Ectodermal cell (in vitro differentiated cells): ENCODE measurements at regions not wholly inside any gene's neighbourhood (a gene's known extent, or its start where the extent isn't known, plus 50 kb on each side); places are given as distances from the start of the nearest gene placed in this dataset.

ENCODE experiments used
- H3K27ac ChIP-seq: 2 replicates; pipeline ENCODE4 v1.7.0; 2013; ENCODE audit warnings: mild to moderate bottlenecking, low read depth, low read length; ENCODE audit not compliant: insufficient read depth, poor library complexity, severe bottlenecking
- H3K27me3 ChIP-seq: 2 replicates; pipeline ENCODE4 v1.7.0; 2013; ENCODE audit warnings: mild to moderate bottlenecking, low read length; ENCODE audit not compliant: insufficient read depth, control insufficient read depth, poor library complexity, severe bottlenecking
- H3K36me3 ChIP-seq: one replicate; pipeline ENCODE4 v1.7.0; 2013; ENCODE audit warnings: low read length; ENCODE audit not compliant: control insufficient read depth, insufficient read depth
- H3K4me1 ChIP-seq: one replicate; pipeline ENCODE4 v1.7.0; 2013; ENCODE audit warnings: low read length; ENCODE audit not compliant: control insufficient read depth, insufficient read depth
- H3K4me3 ChIP-seq: 2 replicates; pipeline ENCODE4 v1.7.0; 2013; ENCODE audit warnings: low read depth, low read length, control low read depth; ENCODE audit not compliant: insufficient read depth
- H3K9me3 ChIP-seq: 2 replicates; pipeline ENCODE4 v1.7.0; 2013; ENCODE audit warnings: mild to moderate bottlenecking, low read length, moderate library complexity; ENCODE audit not compliant: control insufficient read depth
- WGBS, 2 experiments: methylation state at CpG; one replicate each; pipeline ENCODE4 v1.1.7; 2013; ENCODE audit warnings: missing lambda C conversion rate in 2 of 2; 5-methylcytosine and 5-hydroxymethylcytosine counted together

DNA sequence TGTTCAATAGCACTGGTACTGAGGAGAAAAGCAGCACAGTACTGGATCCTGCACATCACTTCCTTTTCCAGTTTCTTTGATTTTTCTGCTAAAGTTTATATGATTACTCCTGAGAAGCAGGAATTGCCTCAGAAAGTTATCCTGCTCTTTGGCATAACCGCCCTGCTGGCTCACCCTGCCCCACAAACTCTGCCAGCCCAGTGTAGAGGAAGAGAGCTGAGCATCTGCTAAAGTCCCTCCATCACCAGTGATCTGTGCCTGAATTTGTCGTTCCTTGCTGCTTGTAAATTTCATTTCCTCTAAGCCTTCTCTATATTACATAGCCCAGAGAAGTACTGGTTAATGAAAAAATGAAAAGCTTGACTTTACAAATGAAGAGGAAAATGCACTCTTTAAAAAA is 87.0 kb upstream of the C1orf21 start:
- H3K9me3 ChIP-seq = no peaks in the 10 kb centered on the region
- no peaks in the 10 kb centered on the region for H3K27me3 ChIP-seq
- H3K27ac ChIP-seq = no peak overlapping the region
- H3K36me3 ChIP-seq = no peaks in the 10 kb centered on the region
- peaks cover 13% of the 10 kb centered on the region for H3K4me1 ChIP-seq
- H3K4me3 ChIP-seq = no peak overlapping the region
- 92 to 100% methylated on average over 1 to 2 of the region's 2 CpGs for WGBS, 2 experiments

DNA sequence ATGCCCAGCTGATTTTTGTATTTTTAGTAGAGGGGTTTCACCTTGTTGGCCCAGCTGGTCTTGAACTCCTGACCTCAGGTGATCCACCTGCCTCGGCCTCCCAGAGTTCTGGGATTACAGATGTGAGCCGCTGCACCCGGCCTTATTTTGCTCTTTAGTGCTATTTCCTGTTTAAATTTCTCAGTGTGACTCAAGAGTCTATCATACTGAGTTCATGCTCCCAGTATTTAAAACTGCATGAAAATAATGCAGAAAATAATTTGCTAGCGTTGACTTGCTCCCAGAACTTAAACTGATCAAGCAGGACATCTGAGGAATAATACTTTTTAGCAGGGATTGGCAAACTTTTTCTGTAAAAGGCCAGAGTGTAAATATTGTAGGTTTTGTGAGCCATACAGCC is 86.4 kb upstream of the C1orf21 start:
- 95 to 97% methylated on average over 4 of the region's 4 CpGs for WGBS, 2 experiments
- no peak overlapping the region for H3K4me3 ChIP-seq
- H3K27ac ChIP-seq = no peak overlapping the region
- H3K36me3 ChIP-seq = no peaks in the 10 kb centered on the region
- H3K9me3 ChIP-seq = no peaks in the 10 kb centered on the region
- no peaks in the 10 kb centered on the region for H3K27me3 ChIP-seq
- H3K4me1 ChIP-seq = peaks cover 13% of the 10 kb centered on the region

DNA sequence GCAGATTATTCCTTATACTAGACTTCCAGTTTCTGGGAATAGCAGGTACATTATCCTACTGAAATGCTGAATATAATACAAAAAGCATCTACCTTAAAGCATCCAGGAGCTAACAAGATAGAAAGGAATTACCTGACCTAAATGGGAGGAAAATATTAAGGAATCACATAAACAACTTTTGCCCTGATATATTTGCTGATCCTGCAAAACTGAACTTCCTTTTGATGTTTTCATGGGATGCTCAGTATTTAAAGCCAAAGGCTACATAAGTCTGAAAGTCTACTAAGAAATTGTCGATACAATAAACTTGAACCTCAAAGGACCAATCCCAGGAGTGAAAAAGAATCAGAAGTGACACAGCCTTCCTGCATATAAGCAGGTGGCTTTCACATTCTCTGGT is 85.6 kb upstream of the C1orf21 start:
- H3K36me3 ChIP-seq = no peaks in the 10 kb centered on the region
- no peak overlapping the region for H3K27ac ChIP-seq
- 95% methylated on average over 1 of the region's 1 CpG for WGBS, 2 experiments
- no peaks in the 10 kb centered on the region for H3K27me3 ChIP-seq
- no peaks in the 10 kb centered on the region for H3K9me3 ChIP-seq
- peaks cover 13% of the 10 kb centered on the region for H3K4me1 ChIP-seq
- H3K4me3 ChIP-seq = no peak overlapping the region

DNA sequence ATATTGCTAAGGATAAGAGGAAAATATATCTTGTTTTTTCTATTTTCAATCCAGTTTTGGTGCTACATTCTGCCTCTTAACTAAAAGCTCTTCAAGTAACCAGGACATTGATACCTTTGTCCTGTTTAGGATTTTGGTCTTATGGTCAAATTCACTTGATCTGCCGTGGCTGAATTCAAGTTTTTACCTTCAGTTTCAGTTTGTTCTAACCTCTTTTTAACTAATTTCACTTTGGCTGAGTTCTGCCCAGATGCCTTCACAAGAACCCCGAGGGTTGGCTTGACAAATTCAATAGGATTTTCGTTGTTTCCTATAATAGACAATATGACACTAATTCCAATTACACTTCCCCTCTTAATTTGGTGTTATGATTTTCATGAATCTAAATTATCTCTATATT is 84.5 kb upstream of the C1orf21 start:
- 90 to 97% methylated on average over 3 of the region's 3 CpGs for WGBS, 2 experiments
- Histone ChIP-seq H3K27ac (no peak overlapping the region), H3K27me3 (no peaks in the 10 kb centered on the region), H3K4me1 (peaks cover 13% of the 10 kb centered on the region), H3K4me3 (no peak overlapping the region), H3K9me3 (no peaks in the 10 kb centered on the region), H3K36me3 (no peaks in the 10 kb centered on the region)

DNA sequence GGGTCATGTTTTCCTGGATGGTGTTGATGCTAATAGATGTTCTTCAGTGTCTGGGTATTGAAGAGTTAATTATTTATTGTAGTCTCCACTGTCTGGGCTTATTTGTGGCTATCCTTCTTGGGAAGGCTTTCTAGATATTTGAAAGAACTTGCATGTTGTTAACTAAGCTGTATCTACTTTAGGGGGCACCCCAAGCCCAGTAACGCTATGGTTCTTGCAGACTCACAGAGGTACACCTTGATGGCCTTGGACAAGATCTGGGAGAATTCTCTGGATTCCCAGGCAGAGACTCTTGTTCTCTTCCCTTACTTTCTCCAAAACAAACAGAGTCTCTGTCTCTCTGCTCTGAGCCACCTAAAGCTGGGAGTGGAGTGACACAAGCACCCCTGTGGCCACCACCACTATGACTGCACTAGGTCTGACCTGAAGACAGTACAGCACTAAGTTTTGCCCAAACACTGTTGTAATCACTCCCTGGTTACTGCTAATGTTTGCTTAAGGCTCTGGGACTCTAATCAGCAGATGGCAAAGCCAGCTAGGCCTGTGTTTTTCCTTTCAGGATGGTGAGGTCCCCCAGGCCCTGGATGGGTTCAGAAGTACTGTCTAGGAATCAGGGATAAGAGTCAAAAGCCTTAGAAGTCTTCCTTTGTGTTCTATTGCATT is 76.5 kb upstream of the C1orf21 start:
- Histone ChIP-seq H3K4me1 (no peaks in the 10 kb centered on the region), H3K4me3 (no peak overlapping the region), H3K9me3 (no peaks in the 10 kb centered on the region), H3K27me3 (no peaks in the 10 kb centered on the region), H3K27ac (no peak overlapping the region), H3K36me3 (no peaks in the 10 kb centered on the region)
- 89 to 98% methylated on average over 1 of the region's 1 CpG for WGBS, 2 experiments

DNA sequence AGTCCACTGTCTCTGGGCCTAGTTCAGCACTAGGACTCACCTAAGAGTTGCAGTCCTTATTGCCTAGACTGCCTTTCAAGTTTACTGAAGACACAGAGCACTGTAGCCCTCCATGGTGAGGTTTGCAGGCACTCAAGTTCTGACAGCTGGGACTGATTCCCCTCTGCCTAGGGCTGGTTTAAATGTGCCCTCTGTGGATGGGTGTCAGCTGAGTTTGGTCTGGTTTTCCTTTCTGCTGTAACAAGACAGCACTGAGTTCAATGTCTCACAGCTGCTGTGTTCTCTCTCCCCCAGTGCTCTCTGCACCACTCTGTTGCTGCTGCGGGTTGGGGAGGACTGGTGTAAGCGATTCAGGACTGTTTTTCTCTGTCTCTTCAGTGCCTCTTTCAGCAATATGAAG is 75.2 kb upstream of the C1orf21 start:
- Histone ChIP-seq H3K4me3 (no peak overlapping the region), H3K27me3 (no peaks in the 10 kb centered on the region), H3K4me1 (no peaks in the 10 kb centered on the region), H3K36me3 (no peaks in the 10 kb centered on the region), H3K9me3 (no peaks in the 10 kb centered on the region), H3K27ac (no peak overlapping the region)
- 92 to 97% methylated on average over 2 of the region's 2 CpGs for WGBS, 2 experiments

DNA sequence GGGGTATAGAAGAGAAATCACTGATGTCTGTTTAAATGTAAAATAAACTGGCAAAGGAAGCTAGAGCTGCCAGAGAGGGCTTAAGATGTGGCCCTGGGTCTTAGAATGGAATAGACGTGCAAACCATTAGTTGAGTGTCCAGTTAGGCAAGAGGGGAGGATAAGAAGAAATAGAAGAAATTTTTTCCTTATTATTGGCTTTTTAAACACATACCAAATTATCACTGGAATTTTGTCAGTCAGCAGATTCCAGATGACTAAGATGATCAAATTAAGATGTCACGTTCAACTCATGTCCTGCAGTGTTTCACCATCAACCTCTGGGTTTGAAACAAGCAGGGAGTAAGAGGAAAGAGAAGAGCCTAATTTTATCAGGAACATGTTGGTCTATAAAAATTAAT is 71.6 kb upstream of the C1orf21 start:
- no peak overlapping the region for H3K4me3 ChIP-seq
- 91 to 99% methylated on average over 2 of the region's 2 CpGs for WGBS, 2 experiments
- H3K36me3 ChIP-seq = no peaks in the 10 kb centered on the region
- no peaks in the 10 kb centered on the region for H3K4me1 ChIP-seq
- H3K9me3 ChIP-seq = no peaks in the 10 kb centered on the region
- no peaks in the 10 kb centered on the region for H3K27me3 ChIP-seq
- no peak overlapping the region for H3K27ac ChIP-seq

DNA sequence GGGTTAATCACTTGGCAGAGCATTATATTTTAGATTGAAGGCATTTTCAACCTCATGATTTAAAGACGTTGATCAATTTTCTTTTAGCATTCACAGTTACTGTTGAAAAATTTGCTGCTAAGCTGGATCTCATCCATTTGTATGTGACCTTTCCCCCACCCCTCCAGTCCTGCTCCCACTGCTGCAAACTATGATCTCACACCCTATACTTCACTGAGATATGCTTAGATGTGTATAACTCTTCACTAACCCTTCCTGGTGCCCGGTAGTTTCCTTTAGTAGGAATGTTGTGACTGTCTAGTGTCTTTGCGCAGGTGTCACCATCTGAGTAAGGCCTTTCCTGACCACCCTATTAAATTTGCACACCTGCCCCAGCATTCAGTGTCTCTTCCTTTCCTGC is 67.0 kb upstream of the C1orf21 start:
- 90 to 100% methylated on average over 3 of the region's 3 CpGs for WGBS, 2 experiments
- Histone ChIP-seq H3K27ac (no peak overlapping the region), H3K4me1 (no peaks in the 10 kb centered on the region), H3K4me3 (no peak overlapping the region), H3K27me3 (no peaks in the 10 kb centered on the region), H3K9me3 (no peaks in the 10 kb centered on the region), H3K36me3 (no peaks in the 10 kb centered on the region)

DNA sequence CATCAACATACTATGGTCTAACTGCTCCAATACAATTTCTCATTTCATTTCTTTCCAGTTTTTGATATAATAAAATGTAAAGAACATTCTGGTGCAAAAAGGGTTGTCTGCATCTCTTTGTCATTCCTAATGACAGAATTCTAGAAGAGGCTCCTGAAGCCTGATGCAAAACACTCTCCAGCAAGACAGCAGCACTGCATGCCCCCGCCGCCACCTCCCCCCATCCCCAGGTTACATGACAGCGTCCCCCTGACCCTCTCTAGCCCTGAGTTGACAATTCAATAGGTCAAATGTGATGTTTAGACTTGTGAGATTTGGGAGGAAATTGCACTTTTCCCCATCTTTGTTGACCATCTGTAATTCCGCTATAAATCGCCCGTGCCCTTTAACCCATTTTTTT is 64.6 kb upstream of the C1orf21 start:
- Histone ChIP-seq H3K36me3 (no peaks in the 10 kb centered on the region), H3K4me1 (no peaks in the 10 kb centered on the region), H3K4me3 (no peak overlapping the region), H3K27ac (no peak overlapping the region), H3K27me3 (no peaks in the 10 kb centered on the region), H3K9me3 (no peaks in the 10 kb centered on the region)
- WGBS, 2 experiments = 39 to 74% methylated on average over 3 to 6 of the region's 6 CpGs

DNA sequence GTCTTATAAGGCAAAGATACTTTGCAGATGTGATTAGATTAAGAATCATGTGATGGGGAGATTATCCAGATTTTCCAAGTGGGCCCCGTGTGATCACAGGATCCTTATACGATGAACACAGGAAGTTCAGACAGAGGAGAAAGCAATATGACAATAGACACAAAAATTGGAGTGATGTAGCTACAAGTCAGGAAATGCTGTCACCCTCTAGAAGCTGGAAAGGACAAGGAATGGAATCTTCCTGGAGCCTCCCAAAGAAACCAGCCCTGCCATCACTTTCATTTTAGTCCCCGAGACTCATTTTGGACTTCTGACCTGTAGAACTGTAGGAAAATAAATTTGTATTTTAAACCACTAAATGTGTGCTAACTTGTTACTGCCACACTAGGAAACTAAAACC is 61.9 kb upstream of the C1orf21 start:
- H3K4me3 ChIP-seq = no peak overlapping the region
- WGBS, 2 experiments = 92 to 99% methylated on average over 2 to 3 of the region's 3 CpGs
- no peak overlapping the region for H3K27ac ChIP-seq
- H3K4me1 ChIP-seq = no peaks in the 10 kb centered on the region
- H3K36me3 ChIP-seq = no peaks in the 10 kb centered on the region
- H3K9me3 ChIP-seq = no peaks in the 10 kb centered on the region
- H3K27me3 ChIP-seq = no peaks in the 10 kb centered on the region

DNA sequence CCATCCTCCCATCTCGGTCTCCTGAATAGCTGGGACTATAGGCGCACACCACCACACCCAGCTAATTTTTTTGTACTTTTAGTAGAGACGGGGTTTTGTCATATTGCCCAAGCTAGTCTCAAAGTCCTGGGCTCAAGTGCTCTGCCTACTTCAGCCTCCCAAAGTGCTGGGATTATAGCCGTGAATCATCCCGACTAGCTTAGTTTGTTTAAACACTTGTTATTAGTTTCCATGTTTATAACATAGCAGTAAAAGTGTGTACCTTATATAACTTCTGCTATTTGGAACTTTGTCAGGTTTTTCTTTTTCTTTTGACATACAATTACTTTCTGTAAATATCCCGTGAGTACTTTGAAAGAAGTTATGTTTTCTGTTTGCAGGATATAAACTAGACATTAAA is 60.6 kb upstream of the C1orf21 start:
- Histone ChIP-seq H3K27ac (no peak overlapping the region), H3K27me3 (no peaks in the 10 kb centered on the region), H3K9me3 (no peaks in the 10 kb centered on the region), H3K4me3 (no peak overlapping the region), H3K36me3 (no peaks in the 10 kb centered on the region), H3K4me1 (no peaks in the 10 kb centered on the region)
- 92 to 99% methylated on average over 5 of the region's 6 CpGs for WGBS, 2 experiments
